HepG2 (cell line): ENCODE measurements at regions not wholly inside any gene's neighbourhood (a gene's known extent, or its start where the extent isn't known, plus 50 kb on each side); places are given as distances from the start of the nearest gene placed in this dataset.

Experiments
- ATAC-seq: fragments of 200-7000 bp; cut with Tn5 transposase; 3 replicates; pipeline ENCODE4 v1.9.1; 2020; ENCODE audit warnings: mild to moderate bottlenecking, moderate library complexity
- BruUV-seq: library from RNA; stranded (reverse); fragments of 400-500 nt; replicated peaks from 2 replicates; lab custom pipeline; 2021; lab: Mats Ljungman, UMichigan
- CTCF ChIA-PET: fragments of 300-600 bp; formaldehyde crosslinking; extraction: SDS; loops from one replicate; lab custom pipeline; 2021; ENCODE audit warnings: low total read pairs, inconsistent platforms, low intra/inter-chr PET ratio; lab: Yijun Ruan, JAX
- POLR2A ChIA-PET: fragments of 350-600 bp; sonication (Branson Sonifier 250); formaldehyde crosslinking; loops from one replicate; lab custom pipeline; 2020; ENCODE audit warnings: antibody characterized with exemption, inconsistent platforms; lab: Yijun Ruan, JAX
- DNase-seq: peaks from one replicate; pipeline ENCODE4 v3.0.0-alpha.2; 2015; ENCODE audit warnings: low spot score
- FAIRE-seq: peaks from 3 replicates; lab custom pipeline; 2011; peaks lifted over from hg19 to GRCh38; lab: Jason Lieb, UNC
- H2AFZ ChIP-seq: one replicate; pipeline ENCODE4 v1.6.1; 2011; ENCODE audit warnings: low read length, inconsistent platforms
- H3K27ac ChIP-seq: fragments of 300-600 bp; 3 replicates; pipeline ENCODE4 v1.8.0; 2011; ENCODE audit warnings: mixed run types, mild to moderate bottlenecking, mixed read lengths, low read length, inconsistent platforms; ENCODE audit not compliant: insufficient read depth; ENCODE audit errors: extremely low read length
- H3K27me3 ChIP-seq, 2 experiments: fragments of 200-600 bp in 1 of 2; 2 replicates in 1 of 2; 3 replicates in 1 of 2; pipeline versions ENCODE4 v1.6.0 to v1.8.0; 2011; ENCODE audit warnings: low read length in 2 of 2, mild to moderate bottlenecking in 2 of 2, moderate library complexity in 2 of 2, inconsistent platforms in 1 of 2; ENCODE audit not compliant: insufficient read depth in 2 of 2, control insufficient read depth in 1 of 2
- H3K36me3 ChIP-seq, 2 experiments: fragments of 200-600 bp in 1 of 2; replicated peaks in 1 of 2; 2 replicates in 1 of 2; 3 replicates in 1 of 2; pipeline versions ENCODE4 v1.5.1 to v1.8.0; 2011; ENCODE audit warnings: low read length in 2 of 2, inconsistent platforms in 1 of 2; ENCODE audit not compliant: insufficient read depth in 2 of 2, control insufficient read depth in 1 of 2
- H3K4me1 ChIP-seq: 2 replicates; pipeline ENCODE4 v1.5.1; 2012; ENCODE audit warnings: low read length, inconsistent platforms; ENCODE audit not compliant: insufficient read depth
- H3K4me2 ChIP-seq: 2 replicates; pipeline ENCODE4 v1.6.0; 2011; ENCODE audit warnings: low read depth, low read length, inconsistent platforms
- H3K4me3 ChIP-seq, 3 experiments: fragments of 200-600 bp in 1 of 3; sonication (generic), shearing (Covaris generic) in 1 of 3; replicated peaks in 1 of 3; 2 replicates each; pipeline ENCODE4 v1.5.1; 2011 to 2016; ENCODE audit warnings: low read length in 3 of 3, inconsistent platforms in 2 of 3, low read depth in 2 of 3, mild to moderate bottlenecking in 2 of 3, control low read depth in 1 of 3, mixed read lengths in 1 of 3; ENCODE audit not compliant: insufficient read depth in 1 of 3
- H3K79me2 ChIP-seq: one replicate; pipeline ENCODE4 v1.6.1; 2011; ENCODE audit warnings: low read length, inconsistent platforms; ENCODE audit not compliant: insufficient read depth
- H3K9ac ChIP-seq: 2 replicates; pipeline ENCODE4 v1.6.0; 2011; ENCODE audit warnings: mild to moderate bottlenecking, low read depth, low read length, inconsistent platforms; ENCODE audit not compliant: insufficient read depth
- H3K9me3 ChIP-seq: 2 replicates; pipeline ENCODE4 v1.5.1; 2012; ENCODE audit warnings: mild to moderate bottlenecking, low read length
- H4K20me1 ChIP-seq: 2 replicates; pipeline ENCODE4 v1.6.0; 2011; ENCODE audit warnings: inconsistent platforms, mild to moderate bottlenecking, low read length, moderate library complexity; ENCODE audit not compliant: insufficient read depth
- BRD4 ChIP-seq: sonication (generic); formaldehyde crosslinking; IDR thresholded peaks from 2 replicates; pipeline ENCODE4 v1.4.0; 2020; ENCODE audit warnings: missing genetic modification reagents
- CBX2 ChIP-seq, 2 experiments: fragments of 200-600 bp in 1 of 2; sonication (generic); formaldehyde crosslinking in 1 of 2; IDR thresholded peaks; 2 replicates each; pipeline versions ENCODE4 v1.7.0 to v1.8.1; 2018 to 2022; ENCODE audit warnings: low read depth in 2 of 2, low read length in 1 of 2, mild to moderate bottlenecking in 1 of 2, missing genetic modification reagents in 1 of 2
- CENPX ChIP-seq: sonication (generic); formaldehyde crosslinking; IDR thresholded peaks from 2 replicates; pipeline ENCODE4 v1.9.0; 2021; ENCODE audit warnings: mild to moderate bottlenecking, missing genetic modification reagents, moderate library complexity
- HIVEP1 ChIP-seq: sonication (generic); formaldehyde crosslinking; IDR thresholded peaks from 2 replicates; pipeline ENCODE4 v1.4.0; 2020; ENCODE audit warnings: mild to moderate bottlenecking, missing genetic modification reagents
- HMGA1 ChIP-seq: sonication (generic); formaldehyde crosslinking; conservative IDR thresholded peaks from 2 replicates; pipeline ENCODE4 v1.4.0; 2020; ENCODE audit warnings: missing genetic modification reagents
- HNF4G ChIP-seq, 2 experiments: sonication (generic) in 1 of 2; formaldehyde crosslinking in 1 of 2; IDR thresholded peaks; 2 replicates each; pipeline versions ENCODE4 v1.4.0 to v1.6.1; 2011 to 2020; ENCODE audit warnings: borderline replicate concordance in 2 of 2, low read depth in 2 of 2, mild to moderate bottlenecking in 2 of 2, low read length in 1 of 2, missing genetic modification reagents in 1 of 2, moderate library complexity in 1 of 2
- KLF16 ChIP-seq, 2 experiments: sonication (generic) in 1 of 2; formaldehyde crosslinking in 1 of 2; IDR thresholded peaks; 2 replicates each; pipeline versions ENCODE4 v1.6.1 to v1.8.0; 2016 to 2023; ENCODE audit warnings: missing genetic modification reagents in 2 of 2, missing compliant biosample characterization in 1 of 2
- MYPOP ChIP-seq: sonication (generic); formaldehyde crosslinking; IDR thresholded peaks from 2 replicates; pipeline ENCODE4 v1.8.1; 2023; ENCODE audit warnings: mild to moderate bottlenecking, moderate library complexity, missing genetic modification reagents
- NCOA2 ChIP-seq: sonication (generic); formaldehyde crosslinking; IDR thresholded peaks from 2 replicates; pipeline ENCODE4 v1.8.0; 2022; ENCODE audit warnings: inconsistent platforms
- NR2F2 ChIP-seq: IDR thresholded peaks from 2 replicates; pipeline ENCODE4 v1.6.1; 2012; ENCODE audit warnings: low read depth, inconsistent platforms, borderline replicate concordance
- SAP130 ChIP-seq: IDR thresholded peaks from 2 replicates; pipeline ENCODE4 v1.6.1; 2016; ENCODE audit warnings: low read depth
- SIX4 ChIP-seq: sonication (generic); formaldehyde crosslinking; IDR thresholded peaks from 2 replicates; pipeline ENCODE4 v1.4.0; 2020; ENCODE audit warnings: missing genetic modification reagents
- SRSF9 ChIP-seq: fragments of 200-400 bp; formaldehyde crosslinking; IDR thresholded peaks from 2 replicates; pipeline ENCODE4 v1.6.1; 2018; ENCODE audit warnings: borderline replicate concordance, mild to moderate bottlenecking, low read depth, low read length; ENCODE audit not compliant: insufficient read depth, poor library complexity, severe bottlenecking
- SSRP1 ChIP-seq: IDR thresholded peaks from 2 replicates; pipeline ENCODE4 v1.6.1; 2016; ENCODE audit warnings: control low read depth
- TSC22D2 ChIP-seq: sonication (generic); formaldehyde crosslinking; IDR thresholded peaks from 2 replicates; pipeline ENCODE4 v1.5.1; 2020; ENCODE audit warnings: missing genetic modification reagents, mild to moderate bottlenecking, borderline replicate concordance
- ZBTB43 ChIP-seq: sonication (generic); formaldehyde crosslinking; conservative IDR thresholded peaks from 2 replicates; pipeline ENCODE4 v1.4.0; 2020; ENCODE audit warnings: missing genetic modification reagents
- ZFP36L1 ChIP-seq: sonication (generic); formaldehyde crosslinking; IDR thresholded peaks from 2 replicates; pipeline ENCODE4 v1.8.0; 2022; ENCODE audit warnings: mild to moderate bottlenecking, missing genetic modification reagents, moderate library complexity
- ZNF12 ChIP-seq: sonication (generic); formaldehyde crosslinking; IDR thresholded peaks from 2 replicates; pipeline ENCODE4 v1.5.0; 2020; ENCODE audit warnings: missing genetic modification reagents
- ZNF205 ChIP-seq: IDR thresholded peaks from 2 replicates; pipeline ENCODE4 v1.6.1; 2018; ENCODE audit warnings: missing biosample characterization, missing genetic modification reagents
- ZNF224 ChIP-seq: sonication (generic); formaldehyde crosslinking; IDR thresholded peaks from 2 replicates; pipeline ENCODE4 v1.5.0; 2020; ENCODE audit warnings: mild to moderate bottlenecking, missing genetic modification reagents
- ZNF768 ChIP-seq: sonication (generic); formaldehyde crosslinking; IDR thresholded peaks from 2 replicates; pipeline ENCODE4 v1.4.0; 2020; ENCODE audit warnings: missing genetic modification reagents
- in situ Hi-C: cut with HindIII; loops from 2 replicates; pipeline ENCODE4 v1.10.0; 2017; ENCODE audit warnings: low pct_unique_long_range_greater_than_20kb; ENCODE audit not compliant: extremely low pct_ligation_motif_present
- intact Hi-C: fragments of 100-400 bp; cut with micrococcal nuclease; formaldehyde crosslinking; loops from one replicate; pipeline ENCODE4 v1.10.0; 2022; ENCODE audit not compliant: unreplicated experiment
- TF ChIP-seq, protein P1 (sequence below): sonication (generic); formaldehyde crosslinking; IDR thresholded peaks from 2 replicates; pipeline ENCODE4 v1.4.0; 2020; ENCODE audit warnings: missing genetic modification reagents
- TF ChIP-seq, protein P2 (sequence below): IDR thresholded peaks from 2 replicates; pipeline ENCODE4 v1.6.1; 2016

DNA sequence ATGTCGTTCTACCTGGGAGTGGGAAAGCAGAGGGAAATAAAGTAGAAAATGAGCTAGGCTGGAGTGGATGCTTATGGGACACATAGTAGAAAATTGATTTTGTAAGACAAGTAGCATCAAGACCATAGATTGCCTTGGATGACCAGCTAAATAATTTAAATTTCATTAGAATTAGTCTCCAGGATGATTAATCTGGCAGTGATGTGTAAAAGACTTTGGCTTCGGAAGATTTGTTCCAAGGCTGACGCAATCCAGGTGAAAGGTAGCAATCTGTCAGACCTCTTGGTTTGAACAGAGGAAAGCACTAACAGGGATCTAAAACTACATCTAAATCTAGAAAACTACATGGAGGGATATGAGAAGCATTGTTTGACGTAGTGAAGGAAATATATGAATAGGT is 236.5 kb downstream of the ARL4A start (continued):
- TF ChIP-seq CBX2 (IDR thresholded peaks at IDR 0.05; ENCODE audit: low read depth, low read length) (no peak), CBX2 (CRISPR knock-in tag; IDR thresholded peaks at IDR 0.05; ENCODE audit: low read depth) (no peak), SAP130 (no peak), SRSF9 (no peak), ZFP36L1 (no peak), ZNF12 (CRISPR knock-in tag) (no peak), BRD4 (CRISPR knock-in tag) (no peak), HMGA1 (no peak), NCOA2 (no peak)
- TF ChIP-seq, all 625 proteins: peak for 0

DNA sequence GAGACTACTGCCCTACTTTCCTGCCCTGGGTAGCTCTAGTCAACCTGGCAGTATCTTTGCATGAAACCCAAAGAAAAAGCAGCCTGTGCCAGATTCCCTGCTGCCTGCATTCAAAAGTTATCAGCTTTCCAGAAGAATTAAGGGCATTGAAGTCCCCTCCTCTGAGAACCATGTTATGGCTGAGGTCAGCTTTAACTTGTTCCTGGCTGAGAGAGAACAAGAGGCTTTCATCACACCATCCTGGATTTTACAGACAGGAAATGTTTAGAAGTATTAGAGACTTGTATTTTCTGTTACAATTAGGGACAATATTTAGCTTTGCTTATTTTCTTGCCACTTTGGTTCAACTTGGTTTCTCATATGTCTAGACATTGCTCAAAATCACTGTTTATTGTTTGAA is 238.8 kb downstream of the ARL4A start:
- CTCF ChIA-PET, result no interaction called here
- no peaks in the 10 kb centered on the region for H4K20me1 ChIP-seq
- TF ChIP-seq SSRP1 (no peak), SIX4 (CRISPR knock-in tag) (no peak), ZNF205 (CRISPR knock-in tag) (no peak), HIVEP1 (CRISPR knock-in tag) (no peak), CENPX (CRISPR knock-in tag) (no peak), TSC22D2 (CRISPR knock-in tag) (no peak), KLF16 (CRISPR knock-in tag; IDR thresholded peaks at IDR 0.05) (no peak), ZNF768 (CRISPR knock-in tag) (no peak), ZBTB43 (CRISPR knock-in tag) (no peak), MYPOP (CRISPR knock-in tag) (no peak), ZNF224 (CRISPR knock-in tag) (no peak), HNF4G (IDR thresholded peaks at IDR 0.05; ENCODE audit: borderline replicate concordance, low read depth, low read length) (no peak), HNF4G (CRISPR knock-in tag; IDR thresholded peaks at IDR 0.05; ENCODE audit: borderline replicate concordance, low read depth) (no peak), NR2F2 (no peak)
- TF ChIP-seq, protein P1, sequence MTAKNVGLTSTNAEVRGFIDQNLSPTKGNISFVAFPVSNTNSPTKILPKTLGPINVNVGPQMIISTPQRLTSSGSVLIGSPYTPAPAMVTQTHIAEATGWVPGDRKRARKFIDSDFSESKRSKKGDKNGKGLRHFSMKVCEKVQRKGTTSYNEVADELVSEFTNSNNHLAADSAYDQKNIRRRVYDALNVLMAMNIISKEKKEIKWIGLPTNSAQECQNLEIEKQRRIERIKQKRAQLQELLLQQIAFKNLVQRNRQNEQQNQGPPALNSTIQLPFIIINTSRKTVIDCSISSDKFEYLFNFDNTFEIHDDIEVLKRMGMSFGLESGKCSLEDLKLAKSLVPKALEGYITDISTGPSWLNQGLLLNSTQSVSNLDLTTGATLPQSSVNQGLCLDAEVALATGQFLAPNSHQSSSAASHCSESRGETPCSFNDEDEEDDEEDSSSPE (CRISPR knock-in tag), result no peak
- TF ChIP-seq, protein P2, sequence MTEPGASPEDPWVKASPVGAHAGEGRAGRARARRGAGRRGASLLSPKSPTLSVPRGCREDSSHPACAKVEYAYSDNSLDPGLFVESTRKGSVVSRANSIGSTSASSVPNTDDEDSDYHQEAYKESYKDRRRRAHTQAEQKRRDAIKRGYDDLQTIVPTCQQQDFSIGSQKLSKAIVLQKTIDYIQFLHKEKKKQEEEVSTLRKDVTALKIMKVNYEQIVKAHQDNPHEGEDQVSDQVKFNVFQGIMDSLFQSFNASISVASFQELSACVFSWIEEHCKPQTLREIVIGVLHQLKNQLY (CRISPR knock-in tag), result no peak

More for the DNA sequence above, 238.8 kb downstream of the ARL4A start:
- H3K9me3 ChIP-seq, result no peaks in the 10 kb centered on the region
- intact Hi-C loops, result no loop called here
- peaks cover 0 to 1% of the 10 kb centered on the region in 2 experiments; a peak in 1 of 5 replicates for H3K27me3 ChIP-seq
- no peak overlapping the region for H3K9ac ChIP-seq
- POLR2A ChIA-PET, result no interaction called here
- DNase-seq, result no peak
- no peak overlapping the region for H3K4me3 ChIP-seq
- no TSS peak for BruUV-seq
- ATAC-seq, result no peak
- no peak overlapping the region for H3K27ac ChIP-seq
- in situ Hi-C loops, result no loop called here
- H3K36me3 ChIP-seq, result no peaks in the 10 kb centered on the region
- H3K4me2 ChIP-seq, result no peak overlapping the region
- H3K4me1 ChIP-seq, result no peaks in the 10 kb centered on the region
- FAIRE-seq, result no peak
- H3K79me2 ChIP-seq, result no peaks in the 10 kb centered on the region
- no peak overlapping the region for H2AFZ ChIP-seq
